Stimulated activated naive CD8-positive, alpha-beta T cell treated with anti-CD3 and anti-CD28 coated beads, Interleukin-15, Interleukin-2, amounts not matched to agents 100 U/mL and 50 U/mL, for 24 hours (primary cell): ENCODE measurements at regions not wholly inside any gene's neighbourhood (a gene's known extent, or its start where the extent isn't known, plus 50 kb on each side); places are given as distances from the start of the nearest gene placed in this dataset.

ENCODE experiments used
- ATAC-seq: fragments of 150-1000 bp; cut with Tn5 transposase; one replicate; pipeline ENCODE4 v1.10.0; 2021
- DNase-seq: peaks from one replicate; pipeline ENCODE4 v3.0.0; 2021

DNA sequence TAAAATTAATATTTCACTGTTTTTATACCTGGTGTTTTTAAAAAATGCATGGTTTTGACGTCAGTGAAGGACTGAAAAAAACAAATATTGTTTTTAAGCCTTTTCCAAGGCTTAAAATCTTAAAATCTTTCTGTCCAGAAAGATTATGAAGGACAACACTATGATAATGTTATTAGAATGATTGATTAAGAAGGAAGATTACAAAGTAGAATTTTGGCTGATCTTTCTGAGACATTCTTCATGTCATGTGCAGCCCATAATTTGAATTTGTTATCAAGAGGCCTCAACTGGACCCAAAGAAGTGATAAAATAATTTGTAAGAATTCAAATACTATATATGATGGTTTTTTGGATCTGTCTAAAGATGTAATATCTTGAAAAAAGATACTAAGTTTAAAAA, 584.4 kb upstream of the CXADR start:
- no peak for ATAC-seq
- no peak for DNase-seq

DNA sequence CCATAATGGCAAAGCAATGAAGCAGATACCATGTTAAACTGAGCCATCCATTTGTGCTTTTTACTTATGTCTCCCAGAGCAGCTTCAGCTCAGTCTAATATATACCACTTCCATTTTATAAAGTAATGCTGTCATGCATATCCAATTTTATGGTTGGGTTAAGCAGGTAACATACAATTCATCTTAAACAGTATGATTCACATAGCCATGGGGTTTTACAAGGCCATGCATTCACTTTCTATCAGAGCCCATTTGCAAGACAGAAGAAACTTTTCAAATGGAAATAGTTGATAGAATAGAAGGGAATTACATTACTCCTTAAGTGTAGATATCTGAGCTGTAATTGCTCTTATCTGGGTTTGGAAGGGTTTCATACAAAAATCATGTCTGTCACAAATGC, 580.5 kb upstream of the CXADR start:
- no peak for DNase-seq
- ATAC-seq, result no peak

DNA sequence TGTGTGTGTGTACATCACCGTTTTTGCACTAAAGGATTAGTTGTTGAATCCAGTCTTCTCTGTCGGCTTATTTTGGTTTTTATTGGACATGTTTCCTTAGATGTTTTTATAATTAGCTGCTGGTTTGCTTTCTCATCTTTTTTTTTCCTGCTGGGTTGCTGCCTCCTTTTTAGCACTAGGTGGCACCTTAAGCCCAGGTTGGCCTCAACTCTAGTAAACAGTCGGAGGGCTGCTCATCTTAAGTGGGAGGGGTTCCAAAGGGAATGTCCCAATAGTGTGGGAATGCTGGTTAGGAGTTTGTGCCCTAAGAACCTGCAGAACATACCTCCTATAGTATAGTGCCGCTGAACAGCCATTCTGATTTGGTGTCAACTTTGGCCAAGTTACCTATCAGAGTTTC, 570.1 kb upstream of the CXADR start:
- ATAC-seq (no peak), DNase-seq (no peak)

DNA sequence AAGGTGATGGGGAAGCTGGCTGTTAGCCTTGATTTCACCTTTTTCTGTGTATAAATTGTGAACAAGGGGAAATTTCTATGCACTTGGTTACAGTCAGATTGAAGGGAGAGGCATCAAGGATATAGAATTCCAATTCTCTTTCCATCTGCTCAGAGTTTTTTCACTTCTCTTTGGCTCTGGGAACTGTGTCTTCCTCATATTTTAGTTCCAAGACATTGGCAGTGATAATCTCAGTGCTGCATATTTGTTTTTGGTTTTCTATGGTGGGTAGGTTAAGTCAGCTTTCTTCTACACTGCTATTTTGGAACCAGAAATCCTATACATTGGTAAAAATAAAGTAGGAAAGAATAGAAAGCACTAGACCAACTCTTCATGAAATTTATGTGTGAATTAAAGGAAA, 569.6 kb upstream of the CXADR start:
- no peak for DNase-seq
- ATAC-seq, result no peak

DNA sequence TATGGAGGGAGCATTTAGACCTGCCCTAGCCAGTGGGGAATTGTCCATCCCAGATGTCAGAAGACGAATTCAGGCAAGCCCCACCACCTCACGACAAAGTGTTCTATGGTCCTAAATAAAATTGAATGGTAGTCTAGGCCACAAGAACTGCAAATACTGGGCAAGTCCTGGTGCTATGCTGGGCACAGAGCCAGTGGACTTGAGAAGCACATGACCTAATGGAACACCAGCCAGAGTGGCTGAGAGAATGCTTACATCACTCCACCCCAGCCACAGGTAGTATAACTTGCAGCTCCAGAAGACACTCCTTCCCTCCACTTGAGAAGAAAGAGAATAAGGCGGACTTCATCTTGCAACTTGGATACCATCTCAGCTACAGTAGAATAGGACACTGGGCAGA, 567.3 kb upstream of the CXADR start:
- ATAC-seq (no peak), DNase-seq (no peak)

DNA sequence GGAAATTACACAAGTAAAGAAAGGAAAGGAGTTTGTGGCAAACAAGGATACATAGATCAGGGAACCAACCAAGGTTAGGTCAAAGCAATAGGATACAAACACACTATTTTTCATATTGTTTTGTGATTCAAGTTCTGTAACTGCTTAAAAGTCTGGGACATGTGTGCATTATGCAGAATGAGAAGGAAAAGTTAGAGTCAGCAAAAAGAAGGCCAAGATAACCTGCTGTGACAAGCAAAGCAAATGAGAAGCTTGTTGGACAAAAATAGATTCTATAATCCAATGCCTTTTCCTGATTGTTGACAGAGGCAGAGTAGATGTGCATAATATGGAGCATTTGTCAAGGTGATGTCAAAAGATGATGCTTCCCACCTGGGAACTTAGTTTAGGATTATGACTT, 556.0 kb upstream of the CXADR start:
- DNase-seq (no peak), ATAC-seq (no peak)

DNA sequence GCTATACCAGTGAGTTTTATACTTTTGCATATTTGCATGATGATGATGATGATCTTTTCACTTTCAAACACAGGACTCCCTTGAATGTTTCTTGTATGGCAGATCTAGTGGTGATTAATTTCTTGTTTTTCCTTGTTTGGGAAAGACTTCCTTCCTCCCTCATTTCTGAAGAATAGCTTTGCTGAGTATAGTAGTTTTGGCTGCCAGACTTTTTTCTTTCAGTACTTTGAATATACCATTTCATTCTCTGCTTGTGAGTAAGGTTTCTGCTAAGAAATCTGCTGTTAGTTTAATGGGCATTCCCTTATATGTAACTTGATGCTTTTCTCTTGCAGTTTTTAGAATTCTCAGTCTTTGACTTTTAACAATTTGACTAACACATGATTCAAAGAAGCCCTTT, 547.4 kb upstream of the CXADR start:
- ATAC-seq, result no peak

DNA sequence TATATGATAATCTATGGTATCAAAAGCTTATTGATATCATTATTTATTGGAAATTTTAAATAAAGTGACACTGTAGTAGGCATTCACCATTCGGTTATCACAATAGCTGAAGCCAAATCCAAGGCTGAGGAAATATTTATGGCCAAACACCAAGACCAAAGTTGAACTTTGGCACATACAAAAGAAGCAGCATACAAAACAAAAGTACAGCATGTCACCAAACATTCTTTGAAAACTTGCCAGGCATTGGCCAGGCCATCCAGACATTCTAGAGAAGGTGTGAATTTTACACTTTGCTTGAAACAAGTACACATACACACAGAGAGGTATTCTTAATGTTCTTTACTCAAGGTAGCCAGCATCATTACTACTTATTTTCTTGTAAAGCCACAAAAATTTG, 544.4 kb upstream of the CXADR start:
- ATAC-seq, result no peak
- no peak for DNase-seq

More for the DNA sequence above, 547.4 kb upstream of the CXADR start:
- no peak for DNase-seq

DNA sequence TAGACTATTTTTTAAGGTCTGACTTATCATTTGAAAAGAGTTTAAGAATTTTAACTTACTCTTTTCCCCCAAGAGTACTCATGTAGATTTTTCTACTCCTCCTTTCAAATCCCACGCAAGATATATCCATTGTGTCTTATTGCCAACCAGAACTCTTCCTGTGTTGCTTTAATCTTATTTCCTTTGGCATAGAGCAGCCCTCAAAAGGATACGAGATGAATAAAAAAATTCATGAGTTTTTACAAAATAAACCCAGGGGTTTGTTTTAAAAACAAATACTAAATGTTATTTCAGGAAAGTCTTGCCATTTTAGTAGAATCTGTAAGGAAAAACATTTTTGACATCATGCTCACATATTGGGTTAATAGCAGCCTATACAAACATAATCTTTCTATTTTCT, 543.2 kb upstream of the CXADR start:
- ATAC-seq (no peak), DNase-seq (no peak)

DNA sequence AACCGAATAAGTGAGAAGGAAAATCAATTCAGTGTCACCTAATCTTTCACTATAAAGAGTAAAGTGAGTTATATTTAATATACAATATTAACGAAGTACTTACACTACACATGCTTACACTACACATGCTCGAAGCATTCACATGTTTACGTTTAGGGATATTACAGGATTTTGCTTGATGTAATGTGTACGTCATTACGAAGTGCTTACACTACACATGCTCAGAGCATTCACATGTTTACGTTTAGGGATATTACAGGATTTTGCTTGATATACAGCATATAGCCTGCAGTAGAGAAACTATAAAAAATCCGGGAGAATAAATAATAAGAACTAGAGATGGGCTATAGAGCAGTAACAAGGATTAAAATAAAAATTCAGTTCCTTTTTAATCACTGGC, 538.8 kb upstream of the CXADR start:
- DNase-seq, result no peak
- ATAC-seq, result no peak

DNA sequence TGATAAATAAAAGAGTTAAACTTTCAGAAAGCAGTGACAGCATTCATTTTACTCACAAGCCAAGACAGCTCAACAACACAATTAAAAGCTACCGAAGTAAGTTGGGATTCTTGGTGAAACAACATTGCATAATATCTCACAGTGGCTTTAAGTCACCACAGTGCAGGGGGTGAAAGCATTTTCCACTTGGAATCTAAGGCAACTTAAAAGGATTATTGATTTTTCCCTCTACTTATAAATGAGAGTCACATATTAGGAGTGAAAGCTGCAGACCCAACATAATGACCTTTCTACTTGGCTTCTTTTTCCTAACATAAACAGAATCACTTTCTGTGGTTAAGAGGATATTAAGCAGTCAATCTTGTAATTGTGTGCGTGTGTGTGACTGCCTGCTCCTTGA, 536.6 kb upstream of the CXADR start:
- ATAC-seq (no peak), DNase-seq (no peak)

DNA sequence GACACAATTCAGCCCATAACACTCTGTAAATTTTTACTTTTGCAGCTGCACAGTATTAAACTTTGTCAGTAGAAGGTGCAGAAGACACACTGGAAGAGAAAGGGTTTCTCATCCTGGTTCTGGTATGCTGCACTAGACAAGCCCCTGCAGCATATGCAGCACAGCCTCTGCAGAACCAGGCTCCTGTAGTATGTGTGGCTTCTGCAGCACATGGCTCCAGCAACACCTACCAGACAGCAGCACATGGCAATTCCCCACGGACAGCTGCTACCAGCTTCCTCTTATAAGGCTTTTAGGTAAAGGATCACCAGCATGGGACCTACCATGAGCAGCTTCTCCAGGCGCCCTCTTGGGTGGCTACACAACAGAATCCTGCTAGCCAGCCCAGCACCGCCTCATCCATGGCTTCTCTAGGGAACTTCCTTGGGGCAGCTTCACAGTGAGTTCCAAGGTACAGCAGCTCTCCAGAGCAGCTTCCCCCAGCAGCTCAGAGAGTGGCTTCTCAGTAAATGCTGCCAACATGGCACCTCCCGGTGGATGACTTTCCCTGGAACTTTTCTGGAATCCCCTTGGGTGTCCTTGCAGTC, 534.4 kb upstream of the CXADR start:
- no peak for ATAC-seq

DNA sequence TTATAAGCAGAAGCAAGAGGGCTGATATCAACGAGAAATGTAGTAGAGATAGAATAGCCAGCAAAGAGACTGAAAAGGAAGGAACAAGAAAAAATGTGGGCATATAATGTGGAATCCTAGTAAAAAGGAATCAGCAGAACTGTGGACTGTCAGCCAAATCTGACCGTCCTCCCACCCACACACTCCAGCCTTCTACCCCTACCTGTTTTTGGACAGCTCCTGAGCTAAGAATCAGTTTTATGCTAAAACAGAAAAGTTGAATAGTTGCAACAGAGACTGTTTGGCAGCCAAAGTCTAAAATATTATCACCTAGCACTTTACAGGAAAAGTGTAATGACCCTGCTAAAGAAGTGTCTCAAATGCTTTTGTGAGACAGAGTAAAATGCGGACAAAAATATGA, 533.3 kb upstream of the CXADR start:
- no peak for DNase-seq
- no peak for ATAC-seq

More for the DNA sequence above, 534.4 kb upstream of the CXADR start:
- DNase-seq, result no peak

DNA sequence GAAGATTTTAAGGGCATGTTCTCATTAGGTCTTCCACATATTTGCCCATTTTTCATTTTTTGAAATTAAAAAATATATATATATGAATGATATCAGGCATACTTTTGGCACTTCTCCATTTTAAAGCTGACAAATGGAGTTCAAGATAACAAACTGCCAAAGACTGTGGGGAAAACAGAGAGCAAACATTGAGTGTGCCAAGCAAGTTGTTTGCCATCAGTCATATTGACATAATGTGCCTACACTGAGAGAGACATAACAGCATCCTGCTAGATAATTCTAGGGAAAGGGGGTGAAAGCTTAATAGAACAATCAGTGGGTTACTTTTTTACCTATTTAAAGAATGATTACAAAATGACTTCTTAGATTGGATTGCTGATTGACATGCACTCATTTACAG, 529.4 kb upstream of the CXADR start:
- ATAC-seq (no peak), DNase-seq (no peak)

DNA sequence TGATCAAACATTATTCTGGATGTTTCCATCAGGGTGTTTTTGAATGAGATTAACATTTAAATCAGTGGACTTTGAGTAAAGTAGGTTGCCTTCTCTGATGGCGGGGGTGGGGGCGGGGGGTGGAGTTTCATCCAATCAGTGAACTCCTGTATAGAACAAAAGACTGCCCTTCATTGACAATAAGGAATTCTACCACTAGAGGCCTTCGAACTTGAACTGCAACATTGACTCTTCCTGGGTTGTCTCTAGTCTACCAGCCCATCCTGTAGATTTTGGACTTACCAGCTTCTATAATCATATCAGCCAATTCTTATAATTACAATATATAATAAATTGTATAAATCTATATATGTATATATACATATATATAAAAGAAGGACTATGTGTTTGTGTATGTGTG, 520.4 kb upstream of the CXADR start:
- DNase-seq, result no peak
- no peak for ATAC-seq

DNA sequence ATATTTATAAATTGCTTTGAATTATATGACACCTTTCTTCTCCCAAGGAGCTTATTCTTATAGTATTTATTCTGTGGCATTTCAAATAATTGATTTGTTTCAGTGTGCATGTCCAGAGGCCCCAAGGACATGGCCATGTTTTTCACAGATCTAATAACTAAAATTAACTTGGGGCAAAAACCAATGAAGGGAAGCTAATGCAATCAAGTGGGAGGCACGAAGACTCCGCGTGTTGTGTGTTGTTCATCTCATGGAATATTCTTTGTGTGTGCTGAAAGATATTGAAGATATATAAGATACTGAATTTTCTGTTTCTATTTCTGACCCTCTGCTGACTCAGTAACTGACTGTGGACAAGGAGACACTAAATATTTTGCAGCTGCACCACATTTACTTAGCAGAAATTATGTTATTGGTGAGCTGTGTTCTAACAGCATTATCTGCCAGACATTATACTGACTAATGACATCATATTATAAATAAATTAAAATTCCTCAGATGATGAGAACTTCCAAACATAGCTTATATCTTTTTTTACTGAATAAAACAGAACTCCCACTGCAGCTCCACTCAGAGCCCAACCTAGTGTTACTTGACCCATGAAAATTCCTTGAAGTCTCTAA, 519.3 kb upstream of the CXADR start:
- no peak for ATAC-seq
- no peak for DNase-seq

DNA sequence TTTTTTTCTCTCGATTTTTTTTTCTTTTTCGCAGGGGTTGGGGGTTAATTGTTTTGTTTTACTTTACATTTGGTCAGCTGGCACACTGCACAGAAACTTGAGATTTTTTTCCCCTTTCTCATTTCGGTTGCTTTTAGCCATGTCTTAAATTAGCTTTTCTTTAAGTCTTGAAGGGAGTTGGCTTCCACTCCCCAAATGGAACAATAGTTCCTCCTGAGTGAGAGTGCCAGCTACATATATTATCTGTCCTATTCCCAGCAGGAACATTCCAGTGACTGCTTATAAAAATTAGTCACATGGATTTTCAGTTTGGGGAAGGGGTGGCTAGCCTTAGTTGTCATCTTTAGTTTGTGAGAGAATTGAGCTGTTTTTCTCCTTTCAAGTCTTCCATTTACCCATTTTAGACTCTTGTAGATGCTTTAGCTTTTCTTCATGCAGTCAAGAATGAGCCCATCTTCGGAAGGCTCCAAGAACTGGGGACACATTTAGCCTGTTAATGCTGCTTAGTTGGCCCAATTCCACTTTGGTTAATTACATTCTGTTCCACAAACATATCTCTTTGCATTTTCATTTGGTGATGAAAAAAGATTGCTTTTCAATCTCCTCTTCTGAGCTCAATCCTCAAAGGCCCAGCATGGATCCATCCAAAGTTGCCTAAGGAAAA, 510.1 kb upstream of the CXADR start:
- DNase-seq, result no peak
- no peak for ATAC-seq

DNA sequence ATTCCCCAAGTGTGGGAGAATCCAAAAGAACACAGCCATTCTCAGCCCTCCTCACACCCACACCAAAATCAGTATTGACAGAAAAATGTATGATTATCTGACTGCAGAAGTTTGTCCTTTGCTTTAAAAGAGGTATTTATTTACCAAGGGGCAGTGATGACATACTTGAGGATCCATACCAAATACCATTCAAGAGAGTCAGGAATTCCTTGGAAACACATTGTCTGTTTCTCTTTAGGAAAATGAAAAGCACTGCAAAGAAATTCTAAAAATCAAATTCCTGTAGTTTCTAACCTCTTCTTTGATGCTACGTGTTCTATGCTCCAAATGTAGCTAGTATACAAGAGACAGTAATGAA, 509.6 kb upstream of the CXADR start:
- no peak for DNase-seq

DNA sequence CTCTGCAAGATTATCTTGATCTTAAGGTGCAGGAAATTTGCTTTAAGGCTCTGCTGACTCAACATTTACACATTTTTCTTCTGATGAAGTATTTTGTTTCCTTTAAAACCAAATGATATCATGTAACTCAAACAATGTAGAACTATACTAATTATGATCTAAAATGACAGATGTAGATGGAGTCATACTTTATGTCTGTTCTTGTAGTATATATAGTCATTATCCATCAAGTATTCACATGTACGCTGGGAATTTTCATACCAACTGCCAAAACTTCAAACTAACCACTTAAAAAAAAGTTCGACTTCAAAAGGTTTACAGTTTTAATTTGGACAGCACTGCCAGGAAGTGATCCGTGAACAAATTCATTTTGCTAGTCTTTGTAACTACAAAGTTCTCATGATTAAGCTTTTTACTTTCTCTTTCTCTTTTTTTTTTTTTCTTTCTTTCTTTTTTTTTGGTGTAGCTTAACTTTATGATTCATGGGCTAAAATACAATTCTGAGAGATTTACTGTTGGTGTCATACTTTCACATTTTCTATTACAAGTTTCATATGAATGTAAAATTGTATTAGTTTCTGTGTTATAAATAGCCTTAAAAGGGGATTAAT, 509.0 kb upstream of the CXADR start:
- ATAC-seq (no peak), DNase-seq (no peak)

More for the DNA sequence above, 509.6 kb upstream of the CXADR start:
- ATAC-seq, result no peak

DNA sequence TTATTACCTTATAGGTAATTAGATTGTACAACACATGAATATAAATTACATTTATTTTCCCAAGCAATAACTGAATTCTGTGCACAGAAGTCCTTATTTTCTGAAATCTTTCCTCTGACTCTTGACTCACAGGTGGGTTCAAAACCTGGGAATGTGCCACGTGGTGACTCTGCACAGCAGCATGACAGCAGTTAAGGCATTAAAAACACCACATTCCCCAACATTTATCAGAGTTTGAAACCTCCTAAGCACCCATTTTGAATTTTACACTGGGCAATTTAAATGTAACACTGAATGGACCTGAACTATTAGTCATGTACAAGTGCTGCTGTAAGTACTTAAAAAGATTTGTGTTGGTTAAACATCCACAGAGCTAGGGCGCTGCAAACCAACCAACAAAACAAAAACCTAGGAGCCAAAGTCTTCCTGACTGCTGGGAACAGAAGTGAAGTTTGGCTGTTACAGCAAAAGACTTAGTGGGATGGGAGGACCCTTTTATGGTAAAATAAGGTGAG, 480.6 kb upstream of the CXADR start:
- ATAC-seq, result no peak

DNA sequence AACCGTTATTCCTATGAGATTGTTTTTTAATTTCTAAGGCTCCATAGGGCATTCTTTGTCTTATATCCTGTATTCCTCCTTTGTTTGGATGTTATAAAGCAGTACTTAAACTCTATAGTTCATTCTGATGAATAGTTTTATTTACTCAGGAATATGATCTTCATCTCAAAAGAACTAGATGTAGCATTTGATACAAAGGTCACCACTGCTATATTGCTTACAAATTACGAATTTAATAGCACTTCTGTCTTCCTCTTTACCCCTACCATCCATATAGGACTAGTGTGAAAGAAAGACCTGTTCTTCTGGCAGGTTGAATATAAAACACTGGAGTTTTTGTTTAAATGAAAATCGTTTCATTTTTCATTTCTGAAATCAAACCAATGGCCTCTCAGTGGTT, 468.1 kb upstream of the CXADR start:
- ATAC-seq (no peak), DNase-seq (no peak)

More for the DNA sequence above, 480.6 kb upstream of the CXADR start:
- DNase-seq, result no peak

DNA sequence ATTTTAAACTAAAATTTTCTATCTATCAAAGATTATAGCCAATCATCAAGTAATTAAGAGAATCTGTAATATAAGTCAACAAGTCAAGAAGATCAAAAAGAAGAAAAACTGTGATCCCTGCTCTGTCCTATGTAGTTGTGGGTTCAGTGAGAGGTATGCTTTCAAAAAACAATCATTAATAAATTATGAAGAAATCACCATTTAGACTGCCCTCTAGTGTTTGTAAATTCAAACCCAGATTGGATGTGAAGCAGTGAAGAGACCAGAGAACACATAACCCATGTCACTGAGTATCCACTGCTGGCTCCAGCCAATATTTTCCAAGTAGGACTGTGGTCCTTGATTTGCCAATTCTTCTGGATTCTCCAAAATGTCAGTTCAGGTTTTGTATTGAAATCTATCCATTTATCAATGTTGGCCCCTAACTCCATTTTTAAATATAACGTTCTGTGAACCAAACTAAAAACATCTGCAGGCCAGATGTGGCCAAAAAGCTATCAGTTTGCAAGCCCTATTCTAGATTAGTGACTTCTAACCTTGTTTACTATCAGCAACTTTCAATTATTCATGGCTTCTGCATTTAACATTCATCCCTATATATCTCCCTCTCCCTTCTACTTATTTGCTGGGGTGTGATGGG, 467.5 kb upstream of the CXADR start:
- DNase-seq, result no peak
- ATAC-seq, result no peak

DNA sequence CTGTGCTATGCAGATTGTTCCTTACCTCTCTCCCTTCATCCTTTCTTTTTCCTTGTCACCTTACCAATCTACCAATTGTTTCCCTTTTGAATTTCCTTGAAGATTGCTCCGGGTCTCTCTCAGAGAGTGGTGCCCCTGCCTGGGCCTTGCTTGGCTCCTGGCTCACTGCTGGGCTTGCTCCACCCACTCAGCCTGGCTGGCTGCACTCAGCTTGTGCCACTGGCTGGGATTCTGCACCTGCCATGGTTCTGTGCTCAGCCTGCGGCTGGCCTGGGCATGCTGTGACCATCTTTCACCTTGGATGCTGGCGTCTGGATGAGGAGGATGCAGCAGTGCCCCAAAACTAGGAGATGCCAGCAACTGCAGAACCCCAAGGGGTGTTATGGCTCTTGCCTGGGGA, 463.9 kb upstream of the CXADR start:
- no peak for DNase-seq
- no peak for ATAC-seq
